ENCODE measurements at regions not wholly inside any gene's neighbourhood (a gene's known extent, or its start where the extent isn't known, plus 50 kb on each side); places are given as distances from the start of the nearest gene placed in this dataset.

DNA sequence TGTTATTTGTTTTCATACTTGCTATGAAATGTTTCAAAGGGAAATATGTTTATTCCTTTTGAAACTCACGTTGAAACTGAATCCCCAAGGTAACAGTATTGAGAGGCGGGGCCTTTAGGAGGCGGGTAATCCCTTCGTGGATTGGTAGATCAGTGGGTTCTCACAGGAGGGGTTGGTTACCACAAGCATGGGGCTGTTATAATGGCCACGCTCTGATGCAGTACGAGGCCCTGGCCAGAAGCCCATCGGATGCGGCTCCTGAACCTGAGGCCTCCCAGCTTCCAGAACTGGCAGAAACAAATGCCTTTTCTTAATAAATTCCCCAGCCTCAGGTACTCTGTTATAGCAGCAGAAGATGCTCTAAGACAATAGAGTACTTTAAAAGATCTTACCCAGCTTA lies 135.7 kb downstream of the ASB1 start:
- H3K4me2 ChIP-seq (ENCODE audit: low read length): no peak overlapping the region
- H3K9me3 ChIP-seq (ENCODE audit: insufficient read depth, low read length): no peaks in the 10 kb centered on the region
- no peak overlapping the region for H2AFZ ChIP-seq (ENCODE audit: low read depth, low read length)
- no peaks in the 10 kb centered on the region for H3K36me3 ChIP-seq (replicated peaks; ENCODE audit: low read depth, low read length)
- no peaks in the 10 kb centered on the region for H3K4me1 ChIP-seq (ENCODE audit: low read length)
- TF ChIP-seq, protein P1, sequence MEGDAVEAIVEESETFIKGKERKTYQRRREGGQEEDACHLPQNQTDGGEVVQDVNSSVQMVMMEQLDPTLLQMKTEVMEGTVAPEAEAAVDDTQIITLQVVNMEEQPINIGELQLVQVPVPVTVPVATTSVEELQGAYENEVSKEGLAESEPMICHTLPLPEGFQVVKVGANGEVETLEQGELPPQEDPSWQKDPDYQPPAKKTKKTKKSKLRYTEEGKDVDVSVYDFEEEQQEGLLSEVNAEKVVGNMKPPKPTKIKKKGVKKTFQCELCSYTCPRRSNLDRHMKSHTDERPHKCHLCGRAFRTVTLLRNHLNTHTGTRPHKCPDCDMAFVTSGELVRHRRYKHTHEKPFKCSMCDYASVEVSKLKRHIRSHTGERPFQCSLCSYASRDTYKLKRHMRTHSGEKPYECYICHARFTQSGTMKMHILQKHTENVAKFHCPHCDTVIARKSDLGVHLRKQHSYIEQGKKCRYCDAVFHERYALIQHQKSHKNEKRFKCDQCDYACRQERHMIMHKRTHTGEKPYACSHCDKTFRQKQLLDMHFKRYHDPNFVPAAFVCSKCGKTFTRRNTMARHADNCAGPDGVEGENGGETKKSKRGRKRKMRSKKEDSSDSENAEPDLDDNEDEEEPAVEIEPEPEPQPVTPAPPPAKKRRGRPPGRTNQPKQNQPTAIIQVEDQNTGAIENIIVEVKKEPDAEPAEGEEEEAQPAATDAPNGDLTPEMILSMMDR (IDR thresholded peaks at IDR 0.05; ENCODE audit: low read depth, low read length): no peak
- TF ChIP-seq EZH2phosphoT487 (IDR thresholded peaks at IDR 0.05; ENCODE audit: low read depth): no peak
- no peak overlapping the region for H3K27ac ChIP-seq (ENCODE audit: low read length)
- H3K79me2 ChIP-seq (ENCODE audit: low read length): no peaks in the 10 kb centered on the region
- H3K9ac ChIP-seq (ENCODE audit: low read length): no peak overlapping the region
- H3K27me3 ChIP-seq (ENCODE audit: low read depth, low read length): no peaks in the 10 kb centered on the region
- H3K4me3 ChIP-seq (ENCODE audit: low read length): no peak overlapping the region
- no peaks in the 10 kb centered on the region for H4K20me1 ChIP-seq (ENCODE audit: insufficient read depth, low read length)

DNA sequence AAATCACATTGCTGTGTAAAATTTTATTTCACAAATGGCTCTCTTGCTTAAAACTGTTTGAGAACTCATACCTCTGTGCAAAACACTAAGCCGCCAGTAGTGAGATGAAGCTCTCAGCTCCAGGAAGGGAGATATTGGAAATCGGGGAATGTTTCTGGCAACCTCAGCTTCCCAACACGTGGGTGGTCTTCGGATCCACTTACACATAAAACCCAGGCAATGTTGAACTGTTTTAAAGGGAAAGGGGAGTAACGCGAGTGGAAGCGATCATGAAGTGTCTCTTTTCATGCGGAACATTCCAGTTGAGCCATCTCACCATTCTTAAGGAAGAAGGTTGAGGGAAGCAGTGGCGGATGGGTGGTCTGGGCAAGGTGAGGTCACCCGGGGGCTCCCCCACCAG lies 136.8 kb downstream of the ASB1 start:
- Histone ChIP-seq H3K4me2 (ENCODE audit: low read length) (no peak overlapping the region), H3K4me3 (ENCODE audit: low read length) (no peak overlapping the region), H3K27me3 (ENCODE audit: low read depth, low read length) (no peaks in the 10 kb centered on the region), H3K27ac (ENCODE audit: low read length) (no peak overlapping the region), H3K9me3 (ENCODE audit: insufficient read depth, low read length) (no peaks in the 10 kb centered on the region), H3K36me3 (replicated peaks; ENCODE audit: low read depth, low read length) (no peaks in the 10 kb centered on the region), H4K20me1 (ENCODE audit: insufficient read depth, low read length) (no peaks in the 10 kb centered on the region), H3K79me2 (ENCODE audit: low read length) (no peaks in the 10 kb centered on the region), H3K9ac (ENCODE audit: low read length) (no peak overlapping the region), H3K4me1 (ENCODE audit: low read length) (no peaks in the 10 kb centered on the region), H2AFZ (ENCODE audit: low read depth, low read length) (no peak overlapping the region)
- TF ChIP-seq, protein P1 (IDR thresholded peaks at IDR 0.05; ENCODE audit: low read depth, low read length): no peak
- no peak for TF ChIP-seq EZH2phosphoT487 (IDR thresholded peaks at IDR 0.05; ENCODE audit: low read depth)

GRCh38 chr2:238564286-238564920 lies 137.7 kb downstream of the ASB1 start:
- Histone ChIP-seq H2AFZ (ENCODE audit: low read depth, low read length) (no peak overlapping the region), H3K27ac (ENCODE audit: low read length) (no peak overlapping the region), H3K9ac (ENCODE audit: low read length) (no peak overlapping the region), H3K4me3 (ENCODE audit: low read length) (no peak overlapping the region), H3K4me2 (ENCODE audit: low read length) (no peak overlapping the region), H3K9me3 (ENCODE audit: insufficient read depth, low read length) (no peaks in the 10 kb centered on the region), H3K4me1 (ENCODE audit: low read length) (no peaks in the 10 kb centered on the region), H3K79me2 (ENCODE audit: low read length) (no peaks in the 10 kb centered on the region), H4K20me1 (ENCODE audit: insufficient read depth, low read length) (no peaks in the 10 kb centered on the region), H3K27me3 (ENCODE audit: low read depth, low read length) (no peaks in the 10 kb centered on the region), H3K36me3 (replicated peaks; ENCODE audit: low read depth, low read length) (no peaks in the 10 kb centered on the region)
- TF ChIP-seq, protein P1 (IDR thresholded peaks at IDR 0.05; ENCODE audit: low read depth, low read length): no peak
- no peak for TF ChIP-seq EZH2phosphoT487 (IDR thresholded peaks at IDR 0.05; ENCODE audit: low read depth)

DNA sequence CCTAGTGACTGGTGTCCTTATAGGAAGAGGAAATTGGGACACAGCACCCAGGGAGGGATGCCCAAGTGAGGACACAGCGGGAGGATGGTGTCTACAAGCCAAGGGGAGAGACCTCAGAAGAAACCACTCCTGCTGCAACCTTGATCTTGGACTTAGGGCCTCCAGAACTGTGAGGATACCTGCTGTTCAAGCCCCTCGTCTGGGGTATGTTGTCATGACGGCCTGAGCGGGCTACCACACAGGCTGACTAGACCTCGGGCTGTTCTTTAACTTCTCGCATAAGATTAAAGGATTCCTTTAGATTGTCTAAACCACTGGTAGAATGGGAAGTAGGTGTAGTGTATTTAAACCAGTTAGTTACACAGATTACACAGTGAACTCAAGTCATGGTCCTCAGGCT lies 138.3 kb downstream of the ASB1 start:
- Histone ChIP-seq H3K27me3 (ENCODE audit: low read depth, low read length) (no peaks in the 10 kb centered on the region), H3K9ac (ENCODE audit: low read length) (no peak overlapping the region), H3K36me3 (replicated peaks; ENCODE audit: low read depth, low read length) (no peaks in the 10 kb centered on the region), H4K20me1 (ENCODE audit: insufficient read depth, low read length) (no peaks in the 10 kb centered on the region), H3K4me1 (ENCODE audit: low read length) (no peaks in the 10 kb centered on the region), H3K79me2 (ENCODE audit: low read length) (no peaks in the 10 kb centered on the region), H2AFZ (ENCODE audit: low read depth, low read length) (no peak overlapping the region), H3K4me3 (ENCODE audit: low read length) (no peak overlapping the region), H3K9me3 (ENCODE audit: insufficient read depth, low read length) (no peaks in the 10 kb centered on the region), H3K27ac (ENCODE audit: low read length) (no peak overlapping the region), H3K4me2 (ENCODE audit: low read length) (no peak overlapping the region)
- TF ChIP-seq EZH2phosphoT487 (IDR thresholded peaks at IDR 0.05; ENCODE audit: low read depth): no peak
- TF ChIP-seq, protein P1 (IDR thresholded peaks at IDR 0.05; ENCODE audit: low read depth, low read length): no peak
